HEK293T (cell line): ENCODE measurements at regions not wholly inside any gene's neighbourhood (a gene's known extent, or its start where the extent isn't known, plus 50 kb on each side); places are given as distances from the start of the nearest gene placed in this dataset.

Experiments used
- CTCF ChIA-PET: fragments of 350-600 bp; formaldehyde crosslinking; extraction: SDS; loops from one replicate; lab custom pipeline; 2021; ENCODE audit warnings: antibody characterized with exemption, inconsistent platforms; lab: Yijun Ruan, JAX
- POLR2A ChIA-PET: fragments of 350-600 bp; formaldehyde crosslinking; extraction: SDS; loops from one replicate; lab custom pipeline; 2020; ENCODE audit warnings: antibody characterized with exemption, inconsistent platforms; lab: Yijun Ruan, JAX
- DNase-seq: peaks from one replicate; pipeline ENCODE4 v3.0.0; 2012; ENCODE audit warnings: mixed read lengths; ENCODE audit errors: extremely low spot score
- ARNT ChIP-seq: fragments of 450-650 bp; IDR thresholded peaks from 2 replicates; pipeline ENCODE4 v1.6.1; 2017; ENCODE audit warnings: mild to moderate bottlenecking
- BHLHE40 ChIP-seq: fragments of 450-650 bp; IDR thresholded peaks from 2 replicates; pipeline ENCODE4 v1.6.1; 2016; ENCODE audit warnings: mild to moderate bottlenecking, moderate library complexity, borderline replicate concordance
- CTBP1 ChIP-seq: fragments of 450-650 bp; IDR thresholded peaks from 2 replicates; pipeline ENCODE4 v1.6.1; 2016; ENCODE audit warnings: borderline replicate concordance
- ELF4 ChIP-seq: fragments of 450-650 bp; IDR thresholded peaks from 2 replicates; pipeline ENCODE4 v1.6.1; 2017; ENCODE audit warnings: antibody characterized with exemption
- FOXA1 ChIP-seq: fragments of 450-650 bp; IDR thresholded peaks from 2 replicates; pipeline ENCODE4 v1.6.1; 2016; ENCODE audit warnings: mild to moderate bottlenecking
- FOXK2 ChIP-seq: fragments of 450-650 bp; IDR thresholded peaks from 2 replicates; pipeline ENCODE4 v1.6.1; 2016; ENCODE audit warnings: mild to moderate bottlenecking
- FOXM1 ChIP-seq: fragments of 450-650 bp; IDR thresholded peaks from 2 replicates; pipeline ENCODE4 v1.6.1; 2017; ENCODE audit warnings: mild to moderate bottlenecking, borderline replicate concordance
- HDGF ChIP-seq: fragments of 450-650 bp; IDR thresholded peaks from 2 replicates; pipeline ENCODE4 v1.6.1; 2017; ENCODE audit warnings: antibody characterized with exemption, borderline replicate concordance
- L3MBTL2 ChIP-seq: fragments of 450-650 bp; conservative IDR thresholded peaks from 2 replicates; pipeline ENCODE4 v1.6.1; 2016; ENCODE audit warnings: mild to moderate bottlenecking
- LEF1 ChIP-seq: fragments of 450-650 bp; IDR thresholded peaks from 2 replicates; pipeline ENCODE4 v1.6.1; 2017; ENCODE audit warnings: mild to moderate bottlenecking, borderline replicate concordance
- NFRKB ChIP-seq: fragments of 450-650 bp; IDR thresholded peaks from 2 replicates; pipeline ENCODE4 v1.6.1; 2016; ENCODE audit warnings: mild to moderate bottlenecking, moderate library complexity
- PKNOX1 ChIP-seq: fragments of 450-650 bp; IDR thresholded peaks from 2 replicates; pipeline ENCODE4 v1.6.1; 2016
- SP1 ChIP-seq: fragments of 450-650 bp; IDR thresholded peaks from 2 replicates; pipeline ENCODE4 v1.6.1; 2017
- SUZ12 ChIP-seq: fragments of 450-650 bp; IDR thresholded peaks from 2 replicates; pipeline ENCODE4 v1.6.1; 2016; ENCODE audit warnings: mild to moderate bottlenecking
- TARDBP ChIP-seq: fragments of 450-650 bp; IDR thresholded peaks from 2 replicates; pipeline ENCODE4 v1.6.1; 2016
- ZNF384 ChIP-seq: fragments of 450-650 bp; IDR thresholded peaks from 2 replicates; pipeline ENCODE4 v1.6.1; 2016

- DNase-seq: no peak
- ChIA-PET CTCF (no interaction called here), POLR2A (no interaction called here)
- TF ChIP-seq TARDBP (no peak), FOXA1 (no peak), PKNOX1 (no peak), ELF4 (no peak), FOXK2 (no peak), LEF1 (no peak), ZNF384 (no peak), BHLHE40 (no peak)
These were observed 334.5 kb upstream of the CDH2 start for GRCh38 chr18:28511413-28511821.

- DNase-seq: no peak
These were observed 333.3 kb upstream of the CDH2 start for GRCh38 chr18:28510210-28510609.

DNA sequence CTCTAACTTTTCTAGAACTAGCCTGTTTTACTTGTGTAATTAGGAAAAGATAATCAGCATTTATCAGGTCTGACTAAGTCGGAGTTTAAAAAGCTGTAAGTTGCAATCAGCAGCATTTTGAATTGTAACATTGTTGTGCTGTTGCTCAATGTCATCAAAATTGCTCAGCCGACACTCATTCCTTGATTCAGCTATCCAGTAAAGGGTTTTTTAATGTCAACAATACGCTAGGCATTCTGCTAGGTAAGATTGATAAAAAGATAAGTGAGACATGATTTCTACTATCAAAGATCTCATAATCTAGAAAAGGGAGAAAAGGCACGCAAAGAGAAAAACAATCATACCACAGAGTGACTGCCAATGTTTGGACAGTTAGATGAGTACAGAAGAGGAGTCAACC lies 327.1 kb upstream of the CDH2 start:
- no peak for DNase-seq
- CTCF ChIA-PET: no interaction called here
- POLR2A ChIA-PET: no interaction called here
- TF ChIP-seq FOXK2 (no peak), TARDBP (no peak), CTBP1 (no peak), SUZ12 (no peak), ZNF384 (no peak), L3MBTL2 (no peak), BHLHE40 (no peak), ELF4 (no peak), ARNT (no peak), FOXA1 (no peak), LEF1 (no peak), FOXM1 (no peak), NFRKB (no peak)

More at GRCh38 chr18:28510210-28510609, 333.3 kb upstream of the CDH2 start:
- TF ChIP-seq SP1 (no peak), FOXA1 (no peak), FOXK2 (no peak), ELF4 (no peak), TARDBP (no peak), HDGF (no peak), CTBP1 (no peak)
- CTCF ChIA-PET: no interaction called here
- POLR2A ChIA-PET: no interaction called here

GRCh38 chr18:28494151-28494550 lies 317.2 kb upstream of the CDH2 start:
- no peak for TF ChIP-seq SUZ12
- no peak for TF ChIP-seq ZNF384
- TF ChIP-seq SP1: no peak
- no peak for TF ChIP-seq HDGF
- no peak for TF ChIP-seq L3MBTL2
- no peak for TF ChIP-seq FOXM1
- TF ChIP-seq ELF4: no peak
- TF ChIP-seq CTBP1: no peak
- TF ChIP-seq ARNT: no peak
- CTCF ChIA-PET: no interaction called here

DNA sequence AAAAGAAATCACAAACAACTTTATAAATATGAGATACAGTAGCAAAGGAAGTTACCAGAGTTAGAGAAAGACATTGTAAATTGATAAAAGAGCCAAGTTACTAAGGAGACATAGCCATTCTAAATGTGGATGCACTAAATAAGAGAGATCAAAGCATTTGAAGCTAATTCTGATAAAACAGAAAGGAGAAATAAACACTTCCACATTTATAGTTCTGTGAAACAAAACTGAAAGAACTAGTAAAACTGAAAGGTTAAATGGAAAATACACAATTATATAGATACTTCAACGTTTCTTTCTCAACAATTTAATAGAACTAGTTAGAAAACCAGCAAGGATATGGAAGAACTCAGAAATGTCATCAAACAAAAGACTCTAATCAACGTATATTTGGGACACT lies 309.0 kb upstream of the CDH2 start:
- ChIA-PET CTCF (no interaction called here), POLR2A (no interaction called here)
- DNase-seq: no peak
- TF ChIP-seq PKNOX1: no peak
- TF ChIP-seq CTBP1: no peak
- TF ChIP-seq FOXM1: no peak
- TF ChIP-seq ELF4: no peak
- no peak for TF ChIP-seq L3MBTL2
- no peak for TF ChIP-seq LEF1
- no peak for TF ChIP-seq SUZ12
- no peak for TF ChIP-seq ZNF384
- no peak for TF ChIP-seq SP1
- no peak for TF ChIP-seq TARDBP
- no peak for TF ChIP-seq HDGF
- TF ChIP-seq FOXK2: no peak
- TF ChIP-seq ARNT: no peak
- TF ChIP-seq BHLHE40: no peak
- TF ChIP-seq FOXA1: no peak
- TF ChIP-seq NFRKB: no peak

More at GRCh38 chr18:28494151-28494550, 317.2 kb upstream of the CDH2 start:
- DNase-seq: no peak
- POLR2A ChIA-PET: no interaction called here

GRCh38 chr18:28485210-28485801 lies 308.4 kb upstream of the CDH2 start:
- DNase-seq: no peak
- CTCF ChIA-PET: no interaction called here
- POLR2A ChIA-PET: no interaction called here
- TF ChIP-seq LEF1: no peak
- no peak for TF ChIP-seq ZNF384
- no peak for TF ChIP-seq SUZ12
- TF ChIP-seq SP1: no peak
- no peak for TF ChIP-seq FOXA1
- no peak for TF ChIP-seq L3MBTL2
- no peak for TF ChIP-seq FOXK2

- DNase-seq: no peak
- CTCF ChIA-PET: no interaction called here
- POLR2A ChIA-PET: no interaction called here
- TF ChIP-seq LEF1: no peak
These were observed 301.6 kb upstream of the CDH2 start for GRCh38 chr18:28478531-28478930.

DNA sequence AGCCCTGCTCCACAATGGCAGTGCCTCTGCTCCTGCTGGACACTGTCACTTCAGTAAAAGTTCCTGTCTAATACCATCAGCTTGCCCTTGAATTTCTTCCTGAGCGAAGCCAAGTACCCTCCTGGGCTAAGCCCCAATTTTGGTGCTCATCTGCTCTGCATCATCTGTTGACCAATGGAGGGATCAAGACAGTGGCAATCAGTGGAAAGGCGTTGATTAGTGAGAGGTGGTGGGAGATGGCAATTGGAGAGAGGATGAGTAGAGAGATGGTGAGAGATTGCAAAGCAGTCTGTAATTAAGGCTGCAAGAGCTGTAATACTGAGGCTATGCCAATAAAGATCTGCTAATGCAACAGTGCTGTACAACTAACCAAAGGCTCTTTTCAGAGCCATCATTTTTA lies 299.4 kb upstream of the CDH2 start:
- TF ChIP-seq FOXA1 (no peak), TARDBP (no peak), FOXM1 (no peak), L3MBTL2 (no peak), CTBP1 (no peak), SP1 (no peak), SUZ12 (no peak), LEF1 (no peak), BHLHE40 (no peak), ELF4 (no peak), HDGF (no peak), FOXK2 (no peak), NFRKB (no peak), ZNF384 (no peak), ARNT (no peak), PKNOX1 (no peak)
- no peak for DNase-seq
- CTCF ChIA-PET: no interaction called here
- POLR2A ChIA-PET: no interaction called here
